ENCODE measurements at regions not wholly inside any gene's neighbourhood (a gene's known extent, or its start where the extent isn't known, plus 50 kb on each side); places are given as distances from the start of the nearest gene placed in this dataset.

GRCh38 chr11:71198823-71199165 is 53.6 kb downstream of the SHANK2 start:
- peaks cover 0 to 29% (median 0%) of the 10 kb centered on the region in 4 donors for H3K27me3 ChIP-seq
- no peak for TF ChIP-seq CTCF (IDR thresholded peaks at IDR 0.05)
- no peak for TF ChIP-seq POLR2AphosphoS5 (IDR thresholded peaks at IDR 0.05)
- TF ChIP-seq POLR2A (IDR thresholded peaks at IDR 0.05; ENCODE audit: low read depth), result no peak
- no peak for TF ChIP-seq EP300 (IDR thresholded peaks at IDR 0.05)
- no peak overlapping the region for H3K4me3 ChIP-seq
- DNase-seq (ENCODE audit: extremely low spot score), result no peak
- H3K4me1 ChIP-seq, result no peaks in the 10 kb centered on the region
- 92% methylated on average over 11 of the region's 11 CpGs for WGBS
- no peaks in the 10 kb centered on the region for H3K9me3 ChIP-seq
- H3K27ac ChIP-seq (replicated peaks in 1 of 4), result no peak overlapping the region
- no peaks in the 10 kb centered on the region for H3K36me3 ChIP-seq
- intact Hi-C loops (cut with DNase I), result no loop called here

- no peak for DNase-seq (ENCODE audit: extremely low spot score)
- no peak overlapping the region for H3K27ac ChIP-seq (replicated peaks in 1 of 4)
- intact Hi-C loops (cut with DNase I), result no loop called here
- no peaks in the 10 kb centered on the region for H3K36me3 ChIP-seq
- no peaks in the 10 kb centered on the region for H3K4me1 ChIP-seq
- TF ChIP-seq CTCF (IDR thresholded peaks at IDR 0.05) (no peak), POLR2AphosphoS5 (IDR thresholded peaks at IDR 0.05) (no peak), EP300 (IDR thresholded peaks at IDR 0.05) (no peak)
- 90% methylated on average over 9 of the region's 17 CpGs for WGBS
- peaks cover 0 to 26% (median 0%) of the 10 kb centered on the region in 4 donors for H3K27me3 ChIP-seq
- no peak overlapping the region for H3K4me3 ChIP-seq
- no peaks in the 10 kb centered on the region for H3K9me3 ChIP-seq
These were observed 54.1 kb downstream of the SHANK2 start for GRCh38 chr11:71198141-71198822.

GRCh38 chr11:71197096-71197495 is 55.3 kb downstream of the SHANK2 start:
- DNase-seq (ENCODE audit: extremely low spot score), result no peak
- 79% methylated on average over 5 of the region's 5 CpGs for WGBS
- intact Hi-C loops (cut with DNase I), result no loop called here

GRCh38 chr11:71194710-71195109 is 57.7 kb downstream of the SHANK2 start:
- H3K4me1 ChIP-seq, result no peaks in the 10 kb centered on the region
- DNase-seq (ENCODE audit: extremely low spot score), result no peak
- WGBS, result 91% methylated on average over 5 of the region's 5 CpGs
- no peaks in the 10 kb centered on the region for H3K36me3 ChIP-seq
- peaks cover 0 to 6% (median 0%) of the 10 kb centered on the region in 4 donors for H3K27me3 ChIP-seq
- H3K9me3 ChIP-seq, result no peaks in the 10 kb centered on the region
- intact Hi-C loops (cut with DNase I), result no loop called here
- H3K4me3 ChIP-seq, result no peak overlapping the region
- TF ChIP-seq POLR2AphosphoS5 (IDR thresholded peaks at IDR 0.05), result no peak
- TF ChIP-seq CTCF (IDR thresholded peaks at IDR 0.05), result no peak
- TF ChIP-seq POLR2A (IDR thresholded peaks at IDR 0.05; ENCODE audit: low read depth), result no peak
- TF ChIP-seq EP300 (IDR thresholded peaks at IDR 0.05), result no peak
- no peak overlapping the region for H3K27ac ChIP-seq (replicated peaks in 1 of 4)

More at GRCh38 chr11:71197096-71197495, 55.3 kb downstream of the SHANK2 start:
- Histone ChIP-seq H3K9me3 (no peaks in the 10 kb centered on the region), H3K36me3 (no peaks in the 10 kb centered on the region), H3K4me1 (no peaks in the 10 kb centered on the region), H3K27me3 (peaks cover 0 to 19% (median 0%) of the 10 kb centered on the region in 4 donors), H3K4me3 (no peak overlapping the region), H3K27ac (replicated peaks in 1 of 4) (no peak overlapping the region)
- no peak for TF ChIP-seq EP300 (IDR thresholded peaks at IDR 0.05)
- TF ChIP-seq CTCF (IDR thresholded peaks at IDR 0.05), result no peak
- TF ChIP-seq POLR2AphosphoS5 (IDR thresholded peaks at IDR 0.05), result no peak
- TF ChIP-seq POLR2A (IDR thresholded peaks at IDR 0.05; ENCODE audit: low read depth), result no peak

GRCh38 chr11:71193431-71193830 is 58.9 kb downstream of the SHANK2 start:
- TF ChIP-seq POLR2AphosphoS5 (IDR thresholded peaks at IDR 0.05) (no peak), CTCF (IDR thresholded peaks at IDR 0.05) (no peak), POLR2A (IDR thresholded peaks at IDR 0.05; ENCODE audit: low read depth) (no peak), EP300 (IDR thresholded peaks at IDR 0.05) (no peak)
- Histone ChIP-seq H3K36me3 (no peaks in the 10 kb centered on the region), H3K27ac (replicated peaks in 1 of 4) (no peak overlapping the region), H3K27me3 (no peaks in the 10 kb centered on the region), H3K4me1 (no peaks in the 10 kb centered on the region), H3K4me3 (no peak overlapping the region), H3K9me3 (no peaks in the 10 kb centered on the region)
- DNase-seq (ENCODE audit: extremely low spot score), result no peak
- 81% methylated on average over 6 of the region's 10 CpGs for WGBS
- intact Hi-C loops (cut with DNase I), result no loop called here
